ENCODE measurements at regions not wholly inside any gene's neighbourhood (a gene's known extent, or its start where the extent isn't known, plus 50 kb on each side); places are given as distances from the start of the nearest gene placed in this dataset.

GRCh38 chr9:88751781-88752180, 216.8 kb downstream of the NXNL2 start:
- TF ChIP-seq CTCF (IDR thresholded peaks at IDR 0.05; ENCODE audit: insufficient read depth, low read length, poor library complexity, severe bottlenecking): no peak
- Histone ChIP-seq H3K36me3 (ENCODE audit: control insufficient read depth, insufficient read depth, low read length) (no peaks in the 10 kb centered on the region), H3K4me3 (replicated peaks; ENCODE audit: low read depth, low read length) (no peak overlapping the region), H3K27me3 (replicated peaks; ENCODE audit: control insufficient read depth, insufficient read depth, low read length) (no peaks in the 10 kb centered on the region)
- DNase-seq (ENCODE audit: extremely low read depth, insufficient read length): no peak

- Histone ChIP-seq H3K27me3 (replicated peaks; ENCODE audit: control insufficient read depth, insufficient read depth, low read length) (no peaks in the 10 kb centered on the region), H3K4me3 (replicated peaks; ENCODE audit: low read depth, low read length) (no peak overlapping the region), H3K36me3 (ENCODE audit: control insufficient read depth, insufficient read depth, low read length) (no peaks in the 10 kb centered on the region)
- TF ChIP-seq CTCF (IDR thresholded peaks at IDR 0.05; ENCODE audit: insufficient read depth, low read length, poor library complexity, severe bottlenecking): no peak
- DNase-seq (ENCODE audit: extremely low read depth, insufficient read length): no peak
Measured at GRCh38 chr9:88753691-88754367, 218.9 kb downstream of the NXNL2 start.

GRCh38 chr9:88754452-88754851, 219.5 kb downstream of the NXNL2 start:
- Histone ChIP-seq H3K27me3 (replicated peaks; ENCODE audit: control insufficient read depth, insufficient read depth, low read length) (no peaks in the 10 kb centered on the region), H3K4me3 (replicated peaks; ENCODE audit: low read depth, low read length) (no peak overlapping the region), H3K36me3 (ENCODE audit: control insufficient read depth, insufficient read depth, low read length) (no peaks in the 10 kb centered on the region)
- no peak for TF ChIP-seq CTCF (IDR thresholded peaks at IDR 0.05; ENCODE audit: insufficient read depth, low read length, poor library complexity, severe bottlenecking)
- no peak for DNase-seq (ENCODE audit: extremely low read depth, insufficient read length)

GRCh38 chr9:88754886-88755285, 219.9 kb downstream of the NXNL2 start:
- no peak for DNase-seq (ENCODE audit: extremely low read depth, insufficient read length)

GRCh38 chr9:88757406-88758010, 222.5 kb downstream of the NXNL2 start:
- no peak for TF ChIP-seq CTCF (IDR thresholded peaks at IDR 0.05; ENCODE audit: insufficient read depth, low read length, poor library complexity, severe bottlenecking)
- Histone ChIP-seq H3K36me3 (ENCODE audit: control insufficient read depth, insufficient read depth, low read length) (no peaks in the 10 kb centered on the region), H3K4me3 (replicated peaks; ENCODE audit: low read depth, low read length) (no peak overlapping the region), H3K27me3 (replicated peaks; ENCODE audit: control insufficient read depth, insufficient read depth, low read length) (no peaks in the 10 kb centered on the region)
- DNase-seq (ENCODE audit: extremely low read depth, insufficient read length): no peak

More at GRCh38 chr9:88754886-88755285, 219.9 kb downstream of the NXNL2 start:
- TF ChIP-seq CTCF (IDR thresholded peaks at IDR 0.05; ENCODE audit: insufficient read depth, low read length, poor library complexity, severe bottlenecking): no peak
- Histone ChIP-seq H3K27me3 (replicated peaks; ENCODE audit: control insufficient read depth, insufficient read depth, low read length) (no peaks in the 10 kb centered on the region), H3K36me3 (ENCODE audit: control insufficient read depth, insufficient read depth, low read length) (no peaks in the 10 kb centered on the region), H3K4me3 (replicated peaks; ENCODE audit: low read depth, low read length) (no peak overlapping the region)
